ENCODE measurements at regions not wholly inside any gene's neighbourhood (a gene's known extent, or its start where the extent isn't known, plus 50 kb on each side); places are given as distances from the start of the nearest gene placed in this dataset.
A peak's percentile ranks its signal among the peaks of the same experiment; 100 is the strongest.

DNA sequence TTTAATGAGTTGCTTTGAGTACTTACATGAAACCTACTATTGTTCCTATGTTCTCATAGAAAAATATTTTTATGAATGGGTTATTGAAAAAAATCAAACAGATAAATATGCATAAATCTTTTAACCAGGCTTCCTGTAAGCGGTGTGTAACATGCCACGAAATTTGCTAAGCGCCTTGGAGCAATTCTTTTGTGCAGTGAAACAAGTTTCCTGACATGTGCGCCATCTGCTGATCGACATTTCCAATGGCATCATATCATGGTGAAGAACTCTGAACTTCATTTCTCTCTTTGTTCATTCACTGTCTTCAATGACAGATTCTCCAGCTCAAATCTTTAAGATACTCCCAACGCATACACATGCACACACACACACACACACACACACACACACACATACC is 145.6 kb upstream of the NAV3 start:
- TF ChIP-seq CTCF (IDR thresholded peaks at IDR 0.05) (peak in 5 of 6 experiments; percentile 12 to 51 (median 33)), POLR2A (IDR thresholded peaks at IDR 0.05) (no peak), POLR2AphosphoS5 (IDR thresholded peaks at IDR 0.05) (no peak)
